ENCODE measurements at regions not wholly inside any gene's neighbourhood (a gene's known extent, or its start where the extent isn't known, plus 50 kb on each side); places are given as distances from the start of the nearest gene placed in this dataset.

DNA sequence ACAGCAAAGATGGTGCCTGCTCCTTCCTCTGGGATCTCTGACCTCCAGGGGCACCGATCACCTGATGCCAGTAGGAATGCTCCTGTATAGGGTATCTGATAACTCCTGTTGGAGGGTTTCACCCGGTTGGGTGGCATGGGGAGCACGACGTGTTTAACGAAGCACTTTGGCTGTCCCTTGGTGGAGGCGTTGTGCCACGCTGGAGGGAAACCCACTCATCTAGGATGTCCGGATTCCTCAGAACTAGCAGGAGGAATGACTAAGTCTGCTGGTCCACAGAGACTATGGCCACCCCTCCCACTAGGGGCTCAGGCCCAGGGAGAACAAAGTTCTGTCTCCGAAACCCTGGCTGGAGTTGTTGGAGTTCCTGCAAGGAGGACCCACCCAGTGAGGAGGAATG, 1624.4 kb downstream of the GRIK2 start:
- Histone ChIP-seq H4K20me1 (ENCODE audit: insufficient read depth) (no peaks in the 10 kb centered on the region), H3K27ac (ENCODE audit: low read depth in 2 of 2, low read length in 1 of 2) (no peak overlapping the region), H3K4me3 (ENCODE audit: low read depth in 2 of 2, low read length in 1 of 2) (no peak overlapping the region), H3K36me3 (replicated peaks in 1 of 2; ENCODE audit: control insufficient read depth in 1 of 2, insufficient read depth in 2 of 2, low read length in 1 of 2) (no peaks in the 10 kb centered on the region), H3K9ac (no peak overlapping the region), H3K79me2 (ENCODE audit: insufficient read depth) (no peaks in the 10 kb centered on the region), H3F3A (replicated peaks; ENCODE audit: insufficient read depth) (no peaks in the 10 kb centered on the region), H3K9me3 (no peaks in the 10 kb centered on the region), H2AFZ (ENCODE audit: low read depth) (no peak overlapping the region), H3K4me1 (ENCODE audit: control insufficient read depth in 1 of 2, insufficient read depth in 2 of 2, low read depth in 1 of 2, low read length in 1 of 2) (no peaks in the 10 kb centered on the region), H3K27me3 (ENCODE audit: insufficient read depth) (no peaks in the 10 kb centered on the region), H3K9me2 (no peaks in the 10 kb centered on the region), H3K4me2 (no peak overlapping the region)
- CTCF ChIA-PET: no interaction called here
- TF ChIP-seq, protein P1, sequence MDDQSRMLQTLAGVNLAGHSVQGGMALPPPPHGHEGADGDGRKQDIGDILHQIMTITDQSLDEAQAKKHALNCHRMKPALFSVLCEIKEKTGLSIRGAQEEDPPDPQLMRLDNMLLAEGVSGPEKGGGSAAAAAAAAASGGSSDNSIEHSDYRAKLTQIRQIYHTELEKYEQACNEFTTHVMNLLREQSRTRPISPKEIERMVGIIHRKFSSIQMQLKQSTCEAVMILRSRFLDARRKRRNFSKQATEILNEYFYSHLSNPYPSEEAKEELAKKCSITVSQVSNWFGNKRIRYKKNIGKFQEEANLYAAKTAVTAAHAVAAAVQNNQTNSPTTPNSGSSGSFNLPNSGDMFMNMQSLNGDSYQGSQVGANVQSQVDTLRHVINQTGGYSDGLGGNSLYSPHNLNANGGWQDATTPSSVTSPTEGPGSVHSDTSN (IDR thresholded peaks at IDR 0.05): no peak
- TF ChIP-seq YY1 (IDR thresholded peaks at IDR 0.05; ENCODE audit: low read depth) (no peak), GABPA (IDR thresholded peaks at IDR 0.05; ENCODE audit: low read depth) (no peak), NFIC (IDR thresholded peaks at IDR 0.05; ENCODE audit: borderline replicate concordance) (no peak), ELF1 (IDR thresholded peaks at IDR 0.05) (no peak), GATA2 (CRISPR knock-in tag; IDR thresholded peaks at IDR 0.05) (no peak), POLR2AphosphoS5 (IDR thresholded peaks at IDR 0.05; ENCODE audit: low read depth, low read length) (no peak), RXRA (IDR thresholded peaks at IDR 0.05; ENCODE audit: borderline replicate concordance, low read depth) (no peak), SIN3A (IDR thresholded peaks at IDR 0.05; ENCODE audit: borderline replicate concordance, low read depth, low read length) (no peak)
- TF ChIP-seq, protein P2, sequence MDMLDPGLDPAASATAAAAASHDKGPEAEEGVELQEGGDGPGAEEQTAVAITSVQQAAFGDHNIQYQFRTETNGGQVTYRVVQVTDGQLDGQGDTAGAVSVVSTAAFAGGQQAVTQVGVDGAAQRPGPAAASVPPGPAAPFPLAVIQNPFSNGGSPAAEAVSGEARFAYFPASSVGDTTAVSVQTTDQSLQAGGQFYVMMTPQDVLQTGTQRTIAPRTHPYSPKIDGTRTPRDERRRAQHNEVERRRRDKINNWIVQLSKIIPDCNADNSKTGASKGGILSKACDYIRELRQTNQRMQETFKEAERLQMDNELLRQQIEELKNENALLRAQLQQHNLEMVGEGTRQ (IDR thresholded peaks at IDR 0.05; ENCODE audit: borderline replicate concordance, low read depth, low read length): no peak
- TF ChIP-seq, protein P3, sequence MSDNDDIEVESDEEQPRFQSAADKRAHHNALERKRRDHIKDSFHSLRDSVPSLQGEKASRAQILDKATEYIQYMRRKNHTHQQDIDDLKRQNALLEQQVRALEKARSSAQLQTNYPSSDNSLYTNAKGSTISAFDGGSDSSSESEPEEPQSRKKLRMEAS (IDR thresholded peaks at IDR 0.05; ENCODE audit: low read depth): no peak
- TF ChIP-seq, protein P4, sequence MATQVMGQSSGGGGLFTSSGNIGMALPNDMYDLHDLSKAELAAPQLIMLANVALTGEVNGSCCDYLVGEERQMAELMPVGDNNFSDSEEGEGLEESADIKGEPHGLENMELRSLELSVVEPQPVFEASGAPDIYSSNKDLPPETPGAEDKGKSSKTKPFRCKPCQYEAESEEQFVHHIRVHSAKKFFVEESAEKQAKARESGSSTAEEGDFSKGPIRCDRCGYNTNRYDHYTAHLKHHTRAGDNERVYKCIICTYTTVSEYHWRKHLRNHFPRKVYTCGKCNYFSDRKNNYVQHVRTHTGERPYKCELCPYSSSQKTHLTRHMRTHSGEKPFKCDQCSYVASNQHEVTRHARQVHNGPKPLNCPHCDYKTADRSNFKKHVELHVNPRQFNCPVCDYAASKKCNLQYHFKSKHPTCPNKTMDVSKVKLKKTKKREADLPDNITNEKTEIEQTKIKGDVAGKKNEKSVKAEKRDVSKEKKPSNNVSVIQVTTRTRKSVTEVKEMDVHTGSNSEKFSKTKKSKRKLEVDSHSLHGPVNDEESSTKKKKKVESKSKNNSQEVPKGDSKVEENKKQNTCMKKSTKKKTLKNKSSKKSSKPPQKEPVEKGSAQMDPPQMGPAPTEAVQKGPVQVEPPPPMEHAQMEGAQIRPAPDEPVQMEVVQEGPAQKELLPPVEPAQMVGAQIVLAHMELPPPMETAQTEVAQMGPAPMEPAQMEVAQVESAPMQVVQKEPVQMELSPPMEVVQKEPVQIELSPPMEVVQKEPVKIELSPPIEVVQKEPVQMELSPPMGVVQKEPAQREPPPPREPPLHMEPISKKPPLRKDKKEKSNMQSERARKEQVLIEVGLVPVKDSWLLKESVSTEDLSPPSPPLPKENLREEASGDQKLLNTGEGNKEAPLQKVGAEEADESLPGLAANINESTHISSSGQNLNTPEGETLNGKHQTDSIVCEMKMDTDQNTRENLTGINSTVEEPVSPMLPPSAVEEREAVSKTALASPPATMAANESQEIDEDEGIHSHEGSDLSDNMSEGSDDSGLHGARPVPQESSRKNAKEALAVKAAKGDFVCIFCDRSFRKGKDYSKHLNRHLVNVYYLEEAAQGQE (IDR thresholded peaks at IDR 0.05; ENCODE audit: low read depth, low read length): no peak
- TF ChIP-seq, protein P5, sequence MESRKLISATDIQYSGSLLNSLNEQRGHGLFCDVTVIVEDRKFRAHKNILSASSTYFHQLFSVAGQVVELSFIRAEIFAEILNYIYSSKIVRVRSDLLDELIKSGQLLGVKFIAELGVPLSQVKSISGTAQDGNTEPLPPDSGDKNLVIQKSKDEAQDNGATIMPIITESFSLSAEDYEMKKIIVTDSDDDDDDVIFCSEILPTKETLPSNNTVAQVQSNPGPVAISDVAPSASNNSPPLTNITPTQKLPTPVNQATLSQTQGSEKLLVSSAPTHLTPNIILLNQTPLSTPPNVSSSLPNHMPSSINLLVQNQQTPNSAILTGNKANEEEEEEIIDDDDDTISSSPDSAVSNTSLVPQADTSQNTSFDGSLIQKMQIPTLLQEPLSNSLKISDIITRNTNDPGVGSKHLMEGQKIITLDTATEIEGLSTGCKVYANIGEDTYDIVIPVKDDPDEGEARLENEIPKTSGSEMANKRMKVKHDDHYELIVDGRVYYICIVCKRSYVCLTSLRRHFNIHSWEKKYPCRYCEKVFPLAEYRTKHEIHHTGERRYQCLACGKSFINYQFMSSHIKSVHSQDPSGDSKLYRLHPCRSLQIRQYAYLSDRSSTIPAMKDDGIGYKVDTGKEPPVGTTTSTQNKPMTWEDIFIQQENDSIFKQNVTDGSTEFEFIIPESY (IDR thresholded peaks at IDR 0.05; ENCODE audit: borderline replicate concordance, low read depth): no peak
- no peak for DNase-seq
- POLR2A ChIA-PET: no interaction called here
- 71% methylated on average over 5 of the region's 9 CpGs for WGBS (ENCODE audit: low lambda C conversion rate)
